Vagina (tissue), 2 donors: ENCODE measurements at regions not wholly inside any gene's neighbourhood (a gene's known extent, or its start where the extent isn't known, plus 50 kb on each side); places are given as distances from the start of the nearest gene placed in this dataset.
"Not testable (repeated sequence)": the region's sequence is repeated elsewhere in the genome, so short reads cannot be mapped to it uniquely, and the experiment has no call there.

Experiments
- DNase-seq, 2 donors: peaks; one replicate each; pipeline ENCODE4 v3.0.0-alpha.2; 2017; ENCODE audit errors: extremely low spot score in 2 of 2
- H3K27ac ChIP-seq: fragments of 200-600 bp; sonication (generic); one replicate; pipeline ENCODE4 v1.5.1; 2019
- H3K27me3 ChIP-seq: fragments of 200-600 bp; sonication (generic); one replicate; pipeline ENCODE4 v1.5.1; 2019
- H3K36me3 ChIP-seq, 2 donors: fragments of 200-600 bp; sonication (generic); one replicate each; pipeline ENCODE4 v1.5.1; 2017 to 2019
- H3K4me1 ChIP-seq: fragments of 200-600 bp; sonication (generic); one replicate; pipeline ENCODE4 v1.5.1; 2019
- H3K4me3 ChIP-seq, 2 donors: fragments of 200-600 bp; sonication (generic); 1 replicate in 1 of 2; 2 replicates in 1 of 2; pipeline ENCODE4 v1.5.1; 2016 to 2019
- H3K9me3 ChIP-seq: fragments of 200-600 bp; sonication (generic); one replicate; pipeline ENCODE4 v1.5.1; 2019
- POLR2A ChIP-seq, 2 donors: fragments of 450-650 bp; IDR thresholded peaks; one replicate each; pipeline ENCODE4 v1.6.1; 2017; ENCODE audit warnings: antibody characterized with exemption in 2 of 2, mild to moderate bottlenecking in 2 of 2, moderate library complexity in 2 of 2
- POLR2AphosphoS5 ChIP-seq, 2 donors: sonication (generic); formaldehyde crosslinking; IDR thresholded peaks; one replicate each; pipeline ENCODE4 v1.9.0; 2017; ENCODE audit warnings: antibody characterized with exemption in 2 of 2, mild to moderate bottlenecking in 2 of 2, low read depth in 1 of 2; ENCODE audit not compliant: insufficient read depth in 1 of 2
- intact Hi-C: fragments of 100-400 bp; cut with DNase I; formaldehyde crosslinking; loops from one replicate; pipeline ENCODE4 v1.15.1; 2023
- TF ChIP-seq, protein P1 (sequence below), 3 experiments: fragments of 450-650 bp in 2 of 3; fragments of 200-600 bp in 1 of 3; sonication (generic) in 1 of 3; IDR thresholded peaks; one replicate each; pipeline ENCODE4 v1.5.1; 2017 to 2019; ENCODE audit warnings: antibody characterized with exemption in 3 of 3, mild to moderate bottlenecking in 2 of 3, moderate library complexity in 2 of 3

DNA sequence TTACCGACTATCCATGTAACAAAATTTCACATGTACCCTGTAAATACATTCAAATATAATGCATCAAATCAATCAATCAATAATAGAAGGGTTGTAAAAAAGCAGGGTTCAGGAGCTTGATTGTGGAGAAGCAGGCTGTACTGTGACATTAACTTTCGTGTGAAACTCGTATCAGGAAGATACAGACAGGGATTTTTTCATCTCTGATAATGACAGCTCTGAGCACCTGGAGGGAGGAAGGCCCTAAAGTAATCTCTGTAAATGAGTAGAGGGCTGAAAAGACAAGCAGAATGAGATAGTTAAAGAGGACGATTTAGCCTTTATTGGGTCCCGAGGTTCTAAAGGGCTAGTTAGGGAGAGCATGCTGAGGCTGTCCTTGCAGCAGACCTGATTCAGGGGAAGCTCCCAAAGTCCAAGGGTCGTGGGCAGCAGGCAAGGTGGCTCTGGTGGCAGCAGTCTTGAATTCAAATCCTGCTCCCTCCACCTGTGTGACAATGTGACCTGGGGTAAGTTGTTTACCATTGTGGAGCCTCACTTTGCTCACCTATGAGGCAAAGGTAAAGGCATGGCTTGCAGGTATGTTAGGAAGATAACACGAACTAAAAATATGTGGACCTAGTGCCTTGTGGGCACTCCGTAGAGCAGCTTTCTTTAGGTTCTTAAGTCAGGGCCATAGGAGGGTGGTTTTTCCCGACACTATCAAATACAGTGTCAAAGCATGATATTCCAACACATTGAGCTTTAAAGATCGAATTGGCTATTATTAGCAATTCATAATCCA, 219.4 kb upstream of the MYLIP start:
- Histone ChIP-seq H3K27me3 (no peaks in the 10 kb centered on the region), H3K36me3 (no peaks in the 10 kb centered on the region), H3K27ac (no peak overlapping the region), H3K4me1 (no peaks in the 10 kb centered on the region), H3K4me3 (no peak overlapping the region), H3K9me3 (no peaks in the 10 kb centered on the region)
- TF ChIP-seq POLR2A (IDR thresholded peaks at IDR 0.05) (no peak), POLR2AphosphoS5 (IDR thresholded peaks at IDR 0.05; ENCODE audit: insufficient read depth in 1 of 2, low read depth in 1 of 2) (no peak)
- TF ChIP-seq, protein P1, sequence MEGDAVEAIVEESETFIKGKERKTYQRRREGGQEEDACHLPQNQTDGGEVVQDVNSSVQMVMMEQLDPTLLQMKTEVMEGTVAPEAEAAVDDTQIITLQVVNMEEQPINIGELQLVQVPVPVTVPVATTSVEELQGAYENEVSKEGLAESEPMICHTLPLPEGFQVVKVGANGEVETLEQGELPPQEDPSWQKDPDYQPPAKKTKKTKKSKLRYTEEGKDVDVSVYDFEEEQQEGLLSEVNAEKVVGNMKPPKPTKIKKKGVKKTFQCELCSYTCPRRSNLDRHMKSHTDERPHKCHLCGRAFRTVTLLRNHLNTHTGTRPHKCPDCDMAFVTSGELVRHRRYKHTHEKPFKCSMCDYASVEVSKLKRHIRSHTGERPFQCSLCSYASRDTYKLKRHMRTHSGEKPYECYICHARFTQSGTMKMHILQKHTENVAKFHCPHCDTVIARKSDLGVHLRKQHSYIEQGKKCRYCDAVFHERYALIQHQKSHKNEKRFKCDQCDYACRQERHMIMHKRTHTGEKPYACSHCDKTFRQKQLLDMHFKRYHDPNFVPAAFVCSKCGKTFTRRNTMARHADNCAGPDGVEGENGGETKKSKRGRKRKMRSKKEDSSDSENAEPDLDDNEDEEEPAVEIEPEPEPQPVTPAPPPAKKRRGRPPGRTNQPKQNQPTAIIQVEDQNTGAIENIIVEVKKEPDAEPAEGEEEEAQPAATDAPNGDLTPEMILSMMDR (IDR thresholded peaks at IDR 0.05) = no peak
- DNase-seq = no peak
- intact Hi-C loops = no loop called here

DNA sequence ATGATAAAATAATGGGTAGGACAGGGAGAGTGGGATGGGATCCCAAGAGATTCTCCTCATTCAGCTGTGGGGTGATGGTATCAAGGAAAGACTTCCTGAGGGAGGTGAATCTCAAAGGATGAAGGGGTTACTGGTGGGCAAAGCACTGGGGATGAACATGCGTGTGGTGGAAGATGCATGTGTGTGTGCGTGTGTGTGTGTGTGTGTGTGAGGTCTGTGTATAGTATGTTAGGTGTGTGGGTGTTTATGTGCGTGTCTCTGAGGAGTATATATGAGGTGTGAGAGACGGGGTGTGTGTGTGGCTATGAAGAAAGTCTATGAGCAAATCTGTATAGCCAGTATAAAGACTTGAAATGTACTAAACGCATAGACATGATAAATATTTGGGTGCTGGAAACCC, 220.0 kb upstream of the MYLIP start:
- no peaks in the 10 kb centered on the region for H3K9me3 ChIP-seq
- no peak for DNase-seq
- intact Hi-C loops = no loop called here
- TF ChIP-seq POLR2A (IDR thresholded peaks at IDR 0.05) (no peak), POLR2AphosphoS5 (IDR thresholded peaks at IDR 0.05; ENCODE audit: insufficient read depth in 1 of 2, low read depth in 1 of 2) (no peak)
- TF ChIP-seq, protein P1 (IDR thresholded peaks at IDR 0.05) = no peak
- H3K36me3 ChIP-seq = no peaks in the 10 kb centered on the region
- H3K27me3 ChIP-seq = no peaks in the 10 kb centered on the region
- no peaks in the 10 kb centered on the region for H3K4me1 ChIP-seq
- no peak overlapping the region for H3K27ac ChIP-seq
- no peak overlapping the region for H3K4me3 ChIP-seq

DNA sequence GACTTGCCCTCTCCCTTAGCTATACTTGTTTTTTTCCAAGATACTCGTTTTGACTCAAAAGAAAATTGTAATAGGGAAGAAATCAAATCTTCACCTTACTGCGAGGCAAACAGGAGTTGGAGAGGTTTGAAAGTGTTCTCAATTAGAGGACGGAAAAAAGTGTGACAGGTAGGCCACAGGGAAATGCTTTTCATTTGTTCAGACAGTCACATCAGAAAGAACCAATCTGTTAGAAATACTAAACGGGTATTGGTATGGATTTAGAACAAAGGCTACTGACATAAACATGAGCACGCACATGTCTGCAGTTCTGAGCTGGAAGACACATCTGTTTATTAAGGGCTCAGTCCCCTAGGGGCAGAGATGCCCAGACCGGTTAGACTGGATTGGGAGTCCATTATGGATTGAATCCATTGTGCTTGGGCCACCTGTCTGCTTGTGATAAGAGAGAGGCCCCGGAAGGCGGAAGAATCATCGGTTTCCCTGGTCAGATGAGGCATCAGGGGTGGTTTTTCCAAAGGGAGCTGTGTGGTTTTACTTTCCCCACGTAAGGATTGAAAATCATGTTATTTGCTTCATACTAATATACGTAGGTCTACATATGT, 220.9 kb upstream of the MYLIP start:
- Histone ChIP-seq H3K36me3 (no peaks in the 10 kb centered on the region), H3K27me3 (no peaks in the 10 kb centered on the region), H3K27ac (no peak overlapping the region), H3K9me3 (no peaks in the 10 kb centered on the region), H3K4me3 (no peak overlapping the region), H3K4me1 (no peaks in the 10 kb centered on the region)
- TF ChIP-seq, protein P1 (IDR thresholded peaks at IDR 0.05) = no peak
- TF ChIP-seq POLR2AphosphoS5 (IDR thresholded peaks at IDR 0.05; ENCODE audit: insufficient read depth in 1 of 2, low read depth in 1 of 2) (no peak), POLR2A (IDR thresholded peaks at IDR 0.05) (no peak)
- intact Hi-C loops = no loop called here
- DNase-seq = no peak

DNA sequence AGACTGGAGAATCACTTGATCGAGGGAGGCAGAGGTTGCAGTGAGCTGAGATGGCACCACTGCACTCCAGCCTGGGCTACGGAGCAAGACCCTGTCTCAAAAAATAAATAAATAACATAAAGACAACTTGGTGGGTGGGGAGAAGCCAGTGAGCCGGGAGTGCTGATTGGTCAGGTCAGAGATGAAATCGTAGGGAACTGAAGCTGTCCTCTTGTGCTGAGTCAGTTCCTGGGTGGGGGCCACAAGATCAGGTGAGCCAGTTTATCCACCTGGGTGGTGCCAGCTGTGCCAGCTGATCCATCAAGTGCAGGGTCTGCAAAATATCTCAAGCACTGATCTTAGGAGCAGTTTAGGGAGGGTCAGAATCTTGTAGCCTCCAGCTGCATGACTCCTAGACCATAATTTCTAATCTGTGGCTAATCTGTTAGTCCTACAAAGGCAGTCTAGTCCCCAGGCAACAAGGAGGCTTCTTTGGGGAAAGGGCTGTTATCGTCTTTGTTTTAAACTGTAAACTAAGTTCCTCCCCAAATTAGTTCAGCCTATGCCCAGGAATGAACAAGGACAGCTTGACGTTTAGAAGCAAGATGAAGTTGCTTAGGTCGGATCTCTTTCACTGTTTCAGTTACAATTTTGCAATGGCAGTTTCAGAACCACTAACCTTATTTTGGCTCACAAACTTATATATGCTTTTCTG, 221.5 kb upstream of the MYLIP start:
- DNase-seq, intact Hi-C loops, H3K4me3 ChIP-seq, H3K9me3 ChIP-seq, H3K27ac ChIP-seq, H3K4me1 ChIP-seq, H3K27me3 ChIP-seq, H3K36me3 ChIP-seq: not testable (repeated sequence)

DNA sequence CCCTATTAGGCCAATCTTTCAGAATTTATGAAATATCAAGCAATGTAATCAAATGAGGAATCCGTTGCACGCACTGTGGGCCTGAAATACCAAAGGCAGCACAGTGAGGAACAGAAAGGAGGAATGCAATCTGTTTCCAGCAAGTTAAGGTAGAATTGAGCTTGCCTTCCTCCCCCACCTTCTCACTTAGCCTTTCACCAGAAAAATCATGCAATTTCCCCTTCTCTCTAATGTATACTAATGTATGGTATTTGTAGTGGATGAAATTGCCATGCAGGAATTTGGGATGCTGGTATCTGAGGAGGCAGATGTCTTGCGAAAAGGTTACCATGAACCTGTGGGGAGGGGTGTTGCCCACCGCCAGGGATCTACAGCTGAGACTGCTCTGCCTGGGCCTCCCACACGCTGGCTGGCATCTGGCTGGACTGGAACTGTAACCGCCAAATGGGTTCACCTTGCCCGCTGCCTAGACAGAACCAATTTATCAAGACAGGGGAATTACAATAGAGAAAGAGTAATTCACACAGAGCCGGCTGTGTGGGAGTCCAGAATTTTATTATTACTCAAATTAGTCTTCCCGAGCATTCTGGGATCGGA, 222.4 kb upstream of the MYLIP start:
- TF ChIP-seq, protein P1 (IDR thresholded peaks at IDR 0.05) = no peak
- Histone ChIP-seq H3K36me3 (no peaks in the 10 kb centered on the region), H3K27me3 (no peaks in the 10 kb centered on the region), H3K4me3 (no peak overlapping the region), H3K27ac (no peak overlapping the region), H3K9me3 (no peaks in the 10 kb centered on the region), H3K4me1 (peaks cover 3% of the 10 kb centered on the region)
- DNase-seq = no peak
- intact Hi-C loops = no loop called here
